ENCODE measurements at regions not wholly inside any gene's neighbourhood (a gene's known extent, or its start where the extent isn't known, plus 50 kb on each side); places are given as distances from the start of the nearest gene placed in this dataset.

- Histone ChIP-seq H3K27me3 (ENCODE audit: insufficient read depth, low read length) (no peaks in the 10 kb centered on the region), H3K79me2 (ENCODE audit: control insufficient read depth, insufficient read depth, low read length, unreplicated experiment) (no peaks in the 10 kb centered on the region), H2AFZ (ENCODE audit: low read length, unreplicated experiment) (no peak overlapping the region), H3K27ac (ENCODE audit: low read depth, low read length) (no peak overlapping the region), H3K36me3 (ENCODE audit: insufficient read depth, low read length) (no peaks in the 10 kb centered on the region), H3K4me3 (ENCODE audit: low read depth, low read length) (no peak overlapping the region), H3K4me1 (ENCODE audit: control insufficient read depth, insufficient read depth, low read length, unreplicated experiment) (no peaks in the 10 kb centered on the region)
Measured at GRCh38 chr14:44300916-44301315, 206.2 kb downstream of the FSCB start.

DNA sequence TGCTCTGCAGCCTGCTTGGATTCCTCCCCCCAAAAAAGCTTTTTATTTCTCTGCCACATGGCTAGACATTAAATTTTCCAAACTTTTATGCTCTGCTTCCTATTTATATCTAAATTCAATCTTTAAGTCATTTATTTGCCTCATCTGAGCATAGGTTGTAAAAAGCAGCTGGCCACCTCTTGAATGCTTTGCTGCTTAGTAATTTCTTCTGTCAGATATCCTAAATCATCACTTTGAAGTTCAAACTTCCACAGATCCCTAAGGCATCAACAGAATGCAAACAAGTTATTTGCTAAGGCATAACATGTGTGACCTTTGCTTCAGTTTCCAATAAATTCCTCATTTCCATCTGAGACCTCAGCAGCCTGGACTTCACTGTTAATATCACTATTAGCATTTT, 209.6 kb downstream of the FSCB start:
- Histone ChIP-seq H3K27ac (ENCODE audit: low read depth, low read length) (no peak overlapping the region), H3K4me3 (ENCODE audit: low read depth, low read length) (no peak overlapping the region), H3K4me1 (ENCODE audit: control insufficient read depth, insufficient read depth, low read length, unreplicated experiment) (no peaks in the 10 kb centered on the region), H3K36me3 (ENCODE audit: insufficient read depth, low read length) (no peaks in the 10 kb centered on the region), H3K79me2 (ENCODE audit: control insufficient read depth, insufficient read depth, low read length, unreplicated experiment) (no peaks in the 10 kb centered on the region), H2AFZ (ENCODE audit: low read length, unreplicated experiment) (no peak overlapping the region), H3K27me3 (ENCODE audit: insufficient read depth, low read length) (no peaks in the 10 kb centered on the region)

DNA sequence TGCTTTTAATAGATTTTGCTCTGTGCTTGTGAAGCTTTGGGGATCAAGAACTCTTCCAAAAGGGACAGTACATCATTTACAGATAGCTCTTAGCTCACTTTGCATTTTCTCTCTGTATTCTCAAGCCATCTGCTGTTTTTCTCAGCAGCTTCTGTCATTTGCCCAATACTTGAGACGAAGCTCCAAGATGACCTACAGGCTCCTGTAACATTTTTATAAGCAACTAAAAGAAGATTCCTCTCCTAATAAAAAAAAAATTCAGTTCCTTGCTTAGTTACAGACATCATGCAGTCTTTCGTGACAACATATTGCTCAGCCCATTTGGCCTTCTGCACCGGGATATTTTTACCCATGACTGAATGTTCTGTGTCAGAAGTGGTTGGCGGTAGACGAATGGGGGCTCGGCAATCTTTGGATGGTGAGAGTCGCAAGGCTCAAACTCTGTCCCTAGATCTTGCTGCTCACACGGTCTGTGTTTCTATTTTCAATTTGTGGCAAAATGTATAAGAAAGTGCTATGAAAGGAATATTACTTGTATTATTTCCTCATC, 215.6 kb downstream of the FSCB start:
- H3K79me2 ChIP-seq (ENCODE audit: control insufficient read depth, insufficient read depth, low read length, unreplicated experiment) = no peaks in the 10 kb centered on the region
- no peaks in the 10 kb centered on the region for H3K27me3 ChIP-seq (ENCODE audit: insufficient read depth, low read length)
- H3K4me3 ChIP-seq (ENCODE audit: low read depth, low read length) = no peak overlapping the region
- no peaks in the 10 kb centered on the region for H3K4me1 ChIP-seq (ENCODE audit: control insufficient read depth, insufficient read depth, low read length, unreplicated experiment)
- H2AFZ ChIP-seq (ENCODE audit: low read length, unreplicated experiment) = no peak overlapping the region
- H3K27ac ChIP-seq (ENCODE audit: low read depth, low read length) = no peak overlapping the region
- H3K36me3 ChIP-seq (ENCODE audit: insufficient read depth, low read length) = no peaks in the 10 kb centered on the region

GRCh38 chr14:44287858-44288257, 219.2 kb downstream of the FSCB start:
- Histone ChIP-seq H3K79me2 (ENCODE audit: control insufficient read depth, insufficient read depth, low read length, unreplicated experiment) (no peaks in the 10 kb centered on the region), H3K27me3 (ENCODE audit: insufficient read depth, low read length) (no peaks in the 10 kb centered on the region), H3K36me3 (ENCODE audit: insufficient read depth, low read length) (no peaks in the 10 kb centered on the region), H2AFZ (ENCODE audit: low read length, unreplicated experiment) (no peak overlapping the region), H3K27ac (ENCODE audit: low read depth, low read length) (no peak overlapping the region), H3K4me1 (ENCODE audit: control insufficient read depth, insufficient read depth, low read length, unreplicated experiment) (no peaks in the 10 kb centered on the region), H3K4me3 (ENCODE audit: low read depth, low read length) (no peak overlapping the region)

DNA sequence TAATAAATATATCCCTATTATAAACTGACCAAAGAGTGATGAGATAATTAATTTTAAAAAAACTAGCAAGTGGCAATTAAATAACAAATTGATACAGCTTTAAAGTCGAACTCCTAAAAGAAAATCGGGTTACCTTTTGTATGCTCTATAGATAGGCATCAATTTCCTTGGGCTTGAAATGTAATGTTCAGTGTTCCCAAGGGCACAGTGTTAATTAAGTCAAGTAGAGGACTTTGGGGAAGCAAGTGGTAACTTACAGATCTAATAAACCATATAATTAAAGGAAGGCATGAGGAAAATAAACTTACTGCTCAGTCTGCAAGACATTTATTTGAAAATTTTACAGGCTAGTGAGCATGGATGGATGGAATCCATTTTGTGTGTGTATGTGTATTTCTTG, 220.9 kb downstream of the FSCB start:
- H2AFZ ChIP-seq (ENCODE audit: low read length, unreplicated experiment) = no peak overlapping the region
- no peak overlapping the region for H3K27ac ChIP-seq (ENCODE audit: low read depth, low read length)
- H3K27me3 ChIP-seq (ENCODE audit: insufficient read depth, low read length) = no peaks in the 10 kb centered on the region
- H3K4me3 ChIP-seq (ENCODE audit: low read depth, low read length) = no peak overlapping the region
- H3K4me1 ChIP-seq (ENCODE audit: control insufficient read depth, insufficient read depth, low read length, unreplicated experiment) = no peaks in the 10 kb centered on the region
- no peaks in the 10 kb centered on the region for H3K36me3 ChIP-seq (ENCODE audit: insufficient read depth, low read length)
- no peaks in the 10 kb centered on the region for H3K79me2 ChIP-seq (ENCODE audit: control insufficient read depth, insufficient read depth, low read length, unreplicated experiment)

DNA sequence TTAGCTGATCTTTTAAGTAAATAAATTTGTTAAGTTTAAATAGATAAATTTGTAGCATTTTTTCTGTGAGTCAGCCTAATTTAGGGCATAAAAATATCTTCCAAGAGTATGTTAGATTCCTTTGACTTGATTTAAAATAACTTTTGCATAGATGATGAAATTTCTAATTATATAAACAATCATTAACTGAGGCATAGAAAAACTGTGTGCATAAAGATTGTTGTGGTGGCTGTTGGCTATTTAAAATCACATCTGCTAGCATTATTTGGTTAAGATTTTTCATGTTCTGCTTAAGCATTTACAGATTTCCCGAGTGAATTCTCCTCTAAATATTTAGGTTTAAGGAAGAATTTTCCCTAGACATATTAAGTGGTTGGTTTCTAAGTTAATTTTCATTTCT, 223.2 kb downstream of the FSCB start:
- H3K36me3 ChIP-seq (ENCODE audit: insufficient read depth, low read length) = no peaks in the 10 kb centered on the region
- H3K27ac ChIP-seq (ENCODE audit: low read depth, low read length) = no peak overlapping the region
- H3K79me2 ChIP-seq (ENCODE audit: control insufficient read depth, insufficient read depth, low read length, unreplicated experiment) = no peaks in the 10 kb centered on the region
- H3K4me1 ChIP-seq (ENCODE audit: control insufficient read depth, insufficient read depth, low read length, unreplicated experiment) = no peaks in the 10 kb centered on the region
- no peak overlapping the region for H3K4me3 ChIP-seq (ENCODE audit: low read depth, low read length)
- no peaks in the 10 kb centered on the region for H3K27me3 ChIP-seq (ENCODE audit: insufficient read depth, low read length)
- no peak overlapping the region for H2AFZ ChIP-seq (ENCODE audit: low read length, unreplicated experiment)

DNA sequence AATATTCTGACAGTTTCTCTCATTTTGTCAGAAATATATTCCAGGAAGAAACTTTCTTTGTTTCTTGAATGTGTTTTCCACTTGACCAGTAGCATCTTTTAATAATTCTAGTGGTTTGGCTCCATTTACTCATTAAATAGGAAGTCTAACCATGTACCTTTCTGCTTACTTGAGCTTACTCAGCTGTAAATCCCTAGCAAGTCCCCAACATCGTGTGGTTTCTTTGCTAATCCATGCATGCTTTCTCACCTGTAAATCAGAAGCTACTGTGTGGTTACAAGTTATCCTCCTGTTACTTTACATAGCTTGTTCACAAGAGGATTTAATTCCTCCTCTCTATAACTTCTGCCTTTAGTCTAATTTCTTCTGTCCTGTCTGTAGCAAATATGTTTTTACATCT, 227.7 kb downstream of the FSCB start:
- Histone ChIP-seq H3K27me3 (ENCODE audit: insufficient read depth, low read length) (no peaks in the 10 kb centered on the region), H3K27ac (ENCODE audit: low read depth, low read length) (no peak overlapping the region), H2AFZ (ENCODE audit: low read length, unreplicated experiment) (no peak overlapping the region), H3K36me3 (ENCODE audit: insufficient read depth, low read length) (no peaks in the 10 kb centered on the region), H3K79me2 (ENCODE audit: control insufficient read depth, insufficient read depth, low read length, unreplicated experiment) (no peaks in the 10 kb centered on the region), H3K4me3 (ENCODE audit: low read depth, low read length) (no peak overlapping the region), H3K4me1 (ENCODE audit: control insufficient read depth, insufficient read depth, low read length, unreplicated experiment) (no peaks in the 10 kb centered on the region)

DNA sequence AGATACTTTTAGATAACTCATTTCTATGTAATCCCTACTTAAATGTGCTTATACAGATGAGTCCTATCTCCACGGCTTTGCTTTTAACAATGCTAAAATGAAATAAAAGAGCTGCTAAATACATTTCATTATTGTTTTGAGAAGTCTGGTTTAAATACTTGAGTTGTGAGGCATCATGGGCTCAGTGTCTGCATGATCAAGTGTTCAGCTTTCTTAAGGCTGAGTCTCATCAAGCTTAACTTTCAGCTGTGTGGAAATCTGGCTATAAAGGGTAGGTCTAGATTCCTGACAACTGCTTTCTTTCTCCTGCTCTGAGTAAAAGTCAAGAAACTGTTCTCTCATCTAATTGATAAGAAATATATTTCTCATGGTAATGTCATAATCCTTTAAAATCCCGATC, 235.4 kb downstream of the FSCB start:
- no peaks in the 10 kb centered on the region for H3K36me3 ChIP-seq (ENCODE audit: insufficient read depth, low read length)
- no peaks in the 10 kb centered on the region for H3K27me3 ChIP-seq (ENCODE audit: insufficient read depth, low read length)
- no peak overlapping the region for H3K27ac ChIP-seq (ENCODE audit: low read depth, low read length)
- H3K4me1 ChIP-seq (ENCODE audit: control insufficient read depth, insufficient read depth, low read length, unreplicated experiment) = no peaks in the 10 kb centered on the region
- no peaks in the 10 kb centered on the region for H3K79me2 ChIP-seq (ENCODE audit: control insufficient read depth, insufficient read depth, low read length, unreplicated experiment)
- H3K4me3 ChIP-seq (ENCODE audit: low read depth, low read length) = no peak overlapping the region
- H2AFZ ChIP-seq (ENCODE audit: low read length, unreplicated experiment) = no peak overlapping the region

DNA sequence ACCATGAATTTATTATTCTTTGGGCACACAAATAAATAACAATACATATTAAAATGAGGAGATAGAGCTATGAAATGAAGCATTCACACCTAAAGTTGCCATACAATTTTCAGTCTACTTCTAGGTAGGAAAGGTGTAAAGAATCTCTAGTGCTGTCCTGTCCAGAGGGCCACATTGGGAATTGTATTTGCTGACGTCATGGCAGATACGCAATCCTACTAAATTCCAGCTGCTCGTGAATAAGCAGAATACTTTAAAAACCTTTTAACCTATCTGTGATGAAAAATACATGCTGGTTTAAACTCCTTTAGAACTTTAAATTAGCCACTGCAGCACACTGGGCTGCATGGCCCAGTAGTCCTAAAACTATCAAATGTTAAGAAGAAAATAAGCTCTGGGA, 236.1 kb downstream of the FSCB start:
- H3K4me3 ChIP-seq (ENCODE audit: low read depth, low read length) = no peak overlapping the region
- no peaks in the 10 kb centered on the region for H3K79me2 ChIP-seq (ENCODE audit: control insufficient read depth, insufficient read depth, low read length, unreplicated experiment)
- no peaks in the 10 kb centered on the region for H3K36me3 ChIP-seq (ENCODE audit: insufficient read depth, low read length)
- H2AFZ ChIP-seq (ENCODE audit: low read length, unreplicated experiment) = no peak overlapping the region
- H3K27me3 ChIP-seq (ENCODE audit: insufficient read depth, low read length) = no peaks in the 10 kb centered on the region
- H3K27ac ChIP-seq (ENCODE audit: low read depth, low read length) = no peak overlapping the region
- H3K4me1 ChIP-seq (ENCODE audit: control insufficient read depth, insufficient read depth, low read length, unreplicated experiment) = no peaks in the 10 kb centered on the region

DNA sequence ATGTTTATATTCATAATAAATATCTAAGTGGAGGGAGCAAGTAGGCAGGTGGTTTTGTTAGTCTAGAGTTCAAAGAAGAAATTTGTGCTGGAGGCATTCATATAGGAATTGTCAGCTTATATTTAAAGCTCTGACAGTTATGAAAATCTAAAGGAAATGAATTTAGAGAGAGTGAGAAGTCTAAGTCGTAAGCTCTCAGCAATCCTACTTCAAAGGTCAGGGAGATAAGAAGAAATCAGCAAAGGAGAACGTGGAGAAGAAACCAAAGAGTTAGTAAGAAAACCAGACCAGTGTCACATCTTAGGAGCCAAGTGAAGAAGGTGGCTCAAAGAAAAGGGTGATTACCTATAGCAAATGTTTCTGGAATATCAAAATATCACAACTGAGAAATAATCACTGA, 241.8 kb downstream of the FSCB start:
- no peaks in the 10 kb centered on the region for H3K27me3 ChIP-seq (ENCODE audit: insufficient read depth, low read length)
- no peak overlapping the region for H3K27ac ChIP-seq (ENCODE audit: low read depth, low read length)

GRCh38 chr14:44215660-44216059, 291.4 kb downstream of the FSCB start:
- H3K36me3 ChIP-seq (ENCODE audit: insufficient read depth, low read length) = no peaks in the 10 kb centered on the region
- H3K27ac ChIP-seq (ENCODE audit: low read depth, low read length) = no peak overlapping the region
- no peaks in the 10 kb centered on the region for H3K79me2 ChIP-seq (ENCODE audit: control insufficient read depth, insufficient read depth, low read length, unreplicated experiment)
- no peaks in the 10 kb centered on the region for H3K4me1 ChIP-seq (ENCODE audit: control insufficient read depth, insufficient read depth, low read length, unreplicated experiment)
- H2AFZ ChIP-seq (ENCODE audit: low read length, unreplicated experiment) = no peak overlapping the region
- no peaks in the 10 kb centered on the region for H3K27me3 ChIP-seq (ENCODE audit: insufficient read depth, low read length)
- no peak overlapping the region for H3K4me3 ChIP-seq (ENCODE audit: low read depth, low read length)

More for the DNA sequence above, 241.8 kb downstream of the FSCB start:
- H3K4me3 ChIP-seq (ENCODE audit: low read depth, low read length) = no peak overlapping the region
- H3K79me2 ChIP-seq (ENCODE audit: control insufficient read depth, insufficient read depth, low read length, unreplicated experiment) = no peaks in the 10 kb centered on the region
- H3K36me3 ChIP-seq (ENCODE audit: insufficient read depth, low read length) = no peaks in the 10 kb centered on the region
- H3K4me1 ChIP-seq (ENCODE audit: control insufficient read depth, insufficient read depth, low read length, unreplicated experiment) = no peaks in the 10 kb centered on the region
- H2AFZ ChIP-seq (ENCODE audit: low read length, unreplicated experiment) = no peak overlapping the region

Measured in ACC112 (cell line).